Adrenal gland (tissue), 5 donors: ENCODE measurements at regions not wholly inside any gene's neighbourhood (a gene's known extent, or its start where the extent isn't known, plus 50 kb on each side); places are given as distances from the start of the nearest gene placed in this dataset.

Experiments used
- POLR2A ChIP-seq, 2 donors: fragments of 450-650 bp; IDR thresholded peaks; one replicate each; pipeline ENCODE4 v1.6.1; 2017; ENCODE audit warnings: antibody characterized with exemption in 2 of 2, mild to moderate bottlenecking in 2 of 2, moderate library complexity in 1 of 2
- TF ChIP-seq, protein P1 (sequence below), 6 experiments: fragments of 450-650 bp in 4 of 6; fragments of 200-600 bp in 2 of 6; sonication (generic) in 1 of 6; IDR thresholded peaks; 1 replicate in 5 of 6; 2 replicates in 1 of 6; pipeline versions ENCODE4 v1.5.1 to v1.8.0; 2016 to 2021; ENCODE audit warnings: antibody characterized with exemption in 6 of 6, mild to moderate bottlenecking in 2 of 6, moderate library complexity in 1 of 6
- donor health status: DM: no; HTN: no; CAD: no.

GRCh38 chr5:28398185-28398584 is 1359.8 kb upstream of the CDH9 start:
- TF ChIP-seq, protein P1, sequence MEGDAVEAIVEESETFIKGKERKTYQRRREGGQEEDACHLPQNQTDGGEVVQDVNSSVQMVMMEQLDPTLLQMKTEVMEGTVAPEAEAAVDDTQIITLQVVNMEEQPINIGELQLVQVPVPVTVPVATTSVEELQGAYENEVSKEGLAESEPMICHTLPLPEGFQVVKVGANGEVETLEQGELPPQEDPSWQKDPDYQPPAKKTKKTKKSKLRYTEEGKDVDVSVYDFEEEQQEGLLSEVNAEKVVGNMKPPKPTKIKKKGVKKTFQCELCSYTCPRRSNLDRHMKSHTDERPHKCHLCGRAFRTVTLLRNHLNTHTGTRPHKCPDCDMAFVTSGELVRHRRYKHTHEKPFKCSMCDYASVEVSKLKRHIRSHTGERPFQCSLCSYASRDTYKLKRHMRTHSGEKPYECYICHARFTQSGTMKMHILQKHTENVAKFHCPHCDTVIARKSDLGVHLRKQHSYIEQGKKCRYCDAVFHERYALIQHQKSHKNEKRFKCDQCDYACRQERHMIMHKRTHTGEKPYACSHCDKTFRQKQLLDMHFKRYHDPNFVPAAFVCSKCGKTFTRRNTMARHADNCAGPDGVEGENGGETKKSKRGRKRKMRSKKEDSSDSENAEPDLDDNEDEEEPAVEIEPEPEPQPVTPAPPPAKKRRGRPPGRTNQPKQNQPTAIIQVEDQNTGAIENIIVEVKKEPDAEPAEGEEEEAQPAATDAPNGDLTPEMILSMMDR (IDR thresholded peaks at IDR 0.05), result no peak
- TF ChIP-seq POLR2A (IDR thresholded peaks at IDR 0.05), result no peak
